ENCODE measurements at regions not wholly inside any gene's neighbourhood (a gene's known extent, or its start where the extent isn't known, plus 50 kb on each side); places are given as distances from the start of the nearest gene placed in this dataset.

GRCh38 chr17:53948323-53948722 lies 125.6 kb downstream of the KIF2B start:
- TF ChIP-seq CTCF (conservative IDR thresholded peaks at IDR 0.05; ENCODE audit: low read length), result no peak
- Histone ChIP-seq H3K27me3 (ENCODE audit: insufficient read depth, low read length, poor library complexity, severe bottlenecking) (no peaks in the 10 kb centered on the region), H3K9ac (ENCODE audit: low read depth, low read length, poor library complexity, severe bottlenecking) (no peak overlapping the region), H3K4me1 (ENCODE audit: insufficient read depth, low read length, poor library complexity, severe bottlenecking) (no peaks in the 10 kb centered on the region), H4K20me1 (ENCODE audit: insufficient read depth, low read length, poor library complexity, severe bottlenecking) (no peaks in the 10 kb centered on the region), H3K9me2 (replicated peaks; ENCODE audit: low read depth, low read length) (no peaks in the 10 kb centered on the region), H3K79me2 (ENCODE audit: insufficient read depth, low read length) (no peaks in the 10 kb centered on the region), H3K4me2 (ENCODE audit: low read depth, low read length, poor library complexity, severe bottlenecking) (no peak overlapping the region), H3K9me3 (ENCODE audit: insufficient read depth, low read depth, low read length) (no peaks in the 10 kb centered on the region; the same call in 1 of the 2 replicates), H3F3A (ENCODE audit: low read depth) (no peaks in the 10 kb centered on the region), H2AFZ (ENCODE audit: low read length) (no peak overlapping the region), H3K4me3 (ENCODE audit: low read length, poor library complexity, severe bottlenecking) (no peak overlapping the region), H3K36me3 (ENCODE audit: insufficient read depth, low read length) (no peaks in the 10 kb centered on the region)

GRCh38 chr17:53949473-53950090 lies 126.9 kb downstream of the KIF2B start:
- Histone ChIP-seq H3K4me3 (ENCODE audit: low read length, poor library complexity, severe bottlenecking) (no peak overlapping the region), H4K20me1 (ENCODE audit: insufficient read depth, low read length, poor library complexity, severe bottlenecking) (no peaks in the 10 kb centered on the region)

GRCh38 chr17:53950207-53950857 lies 127.6 kb downstream of the KIF2B start:
- Histone ChIP-seq H3K36me3 (ENCODE audit: insufficient read depth, low read length) (no peaks in the 10 kb centered on the region), H3F3A (ENCODE audit: low read depth) (no peaks in the 10 kb centered on the region), H3K9me2 (replicated peaks; ENCODE audit: low read depth, low read length) (no peaks in the 10 kb centered on the region), H2AFZ (ENCODE audit: low read length) (no peak overlapping the region), H4K20me1 (ENCODE audit: insufficient read depth, low read length, poor library complexity, severe bottlenecking) (no peaks in the 10 kb centered on the region), H3K4me1 (ENCODE audit: insufficient read depth, low read length, poor library complexity, severe bottlenecking) (no peaks in the 10 kb centered on the region), H3K9ac (ENCODE audit: low read depth, low read length, poor library complexity, severe bottlenecking) (no peak overlapping the region), H3K4me3 (ENCODE audit: low read length, poor library complexity, severe bottlenecking) (no peak overlapping the region), H3K79me2 (ENCODE audit: insufficient read depth, low read length) (no peaks in the 10 kb centered on the region), H3K4me2 (ENCODE audit: low read depth, low read length, poor library complexity, severe bottlenecking) (no peak overlapping the region), H3K27me3 (ENCODE audit: insufficient read depth, low read length, poor library complexity, severe bottlenecking) (no peaks in the 10 kb centered on the region), H3K9me3 (ENCODE audit: insufficient read depth, low read depth, low read length) (no peaks in the 10 kb centered on the region; the same call in 1 of the 2 replicates)
- TF ChIP-seq CTCF (conservative IDR thresholded peaks at IDR 0.05; ENCODE audit: low read length) (no peak), EZH2phosphoT487 (IDR thresholded peaks at IDR 0.05; ENCODE audit: borderline replicate concordance) (no peak)

More at GRCh38 chr17:53949473-53950090, 126.9 kb downstream of the KIF2B start:
- Histone ChIP-seq H3K9me2 (replicated peaks; ENCODE audit: low read depth, low read length) (no peaks in the 10 kb centered on the region), H3K9me3 (ENCODE audit: insufficient read depth, low read depth, low read length) (no peaks in the 10 kb centered on the region; the same call in 1 of the 2 replicates), H2AFZ (ENCODE audit: low read length) (no peak overlapping the region), H3K79me2 (ENCODE audit: insufficient read depth, low read length) (no peaks in the 10 kb centered on the region), H3K4me2 (ENCODE audit: low read depth, low read length, poor library complexity, severe bottlenecking) (no peak overlapping the region), H3K36me3 (ENCODE audit: insufficient read depth, low read length) (no peaks in the 10 kb centered on the region), H3K27me3 (ENCODE audit: insufficient read depth, low read length, poor library complexity, severe bottlenecking) (no peaks in the 10 kb centered on the region), H3F3A (ENCODE audit: low read depth) (no peaks in the 10 kb centered on the region), H3K4me1 (ENCODE audit: insufficient read depth, low read length, poor library complexity, severe bottlenecking) (no peaks in the 10 kb centered on the region), H3K9ac (ENCODE audit: low read depth, low read length, poor library complexity, severe bottlenecking) (no peak overlapping the region)
- TF ChIP-seq EZH2phosphoT487 (IDR thresholded peaks at IDR 0.05; ENCODE audit: borderline replicate concordance), result no peak
- TF ChIP-seq CTCF (conservative IDR thresholded peaks at IDR 0.05; ENCODE audit: low read length), result no peak

Data from Loucy (cell line).